ENCODE measurements at regions not wholly inside any gene's neighbourhood (a gene's known extent, or its start where the extent isn't known, plus 50 kb on each side); places are given as distances from the start of the nearest gene placed in this dataset.

DNA sequence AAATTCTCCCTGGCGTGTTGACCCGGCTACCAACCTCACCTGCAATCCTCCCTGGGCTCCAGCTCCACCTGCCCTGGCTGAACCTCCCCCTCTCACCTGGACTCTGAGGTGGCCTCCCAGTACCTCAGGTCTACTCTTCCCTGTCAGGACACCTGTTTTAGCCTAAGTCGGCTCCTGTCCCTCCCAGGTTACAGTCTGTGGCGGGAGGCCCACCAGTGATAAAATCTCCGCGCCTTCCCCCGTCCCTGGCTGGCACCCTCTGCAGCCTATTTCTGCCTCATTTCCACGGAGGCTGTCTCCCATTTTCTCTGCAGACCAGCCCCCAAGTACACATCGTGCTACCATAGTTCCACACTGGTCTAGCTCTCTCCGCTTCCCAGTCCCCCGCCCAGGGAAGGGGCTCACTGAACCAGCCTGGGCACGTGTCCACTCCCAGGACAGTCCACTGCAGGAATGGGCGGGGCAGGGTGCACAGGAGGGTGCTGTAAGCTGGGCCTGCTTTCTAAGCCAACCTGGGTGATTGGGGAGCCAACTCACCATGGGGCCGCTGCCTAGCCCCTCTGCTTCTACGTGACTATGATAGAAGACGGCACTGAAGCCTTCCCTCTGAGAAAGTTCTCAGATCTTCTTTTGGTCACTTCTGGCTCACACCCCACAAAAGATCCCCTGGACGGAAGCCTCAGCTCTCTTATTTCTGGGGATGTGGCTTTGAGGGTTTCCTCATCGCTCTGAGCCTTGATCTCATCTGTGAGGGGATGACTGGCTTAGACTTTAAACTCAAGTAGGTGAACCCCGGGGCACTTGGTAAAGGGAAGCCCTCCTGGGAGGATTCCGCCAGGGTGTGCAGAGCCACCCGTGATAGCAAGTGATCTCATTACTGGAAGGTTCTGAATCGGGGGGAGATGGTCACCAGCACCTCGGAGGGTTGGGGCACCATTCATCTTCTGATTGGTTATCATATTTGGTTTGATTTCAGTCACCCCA, 96.6 kb downstream of the NSMCE3 start:
- H3K4me3 ChIP-seq (ENCODE audit: low read depth, low read length) = no peak overlapping the region
- TF ChIP-seq, protein P1, sequence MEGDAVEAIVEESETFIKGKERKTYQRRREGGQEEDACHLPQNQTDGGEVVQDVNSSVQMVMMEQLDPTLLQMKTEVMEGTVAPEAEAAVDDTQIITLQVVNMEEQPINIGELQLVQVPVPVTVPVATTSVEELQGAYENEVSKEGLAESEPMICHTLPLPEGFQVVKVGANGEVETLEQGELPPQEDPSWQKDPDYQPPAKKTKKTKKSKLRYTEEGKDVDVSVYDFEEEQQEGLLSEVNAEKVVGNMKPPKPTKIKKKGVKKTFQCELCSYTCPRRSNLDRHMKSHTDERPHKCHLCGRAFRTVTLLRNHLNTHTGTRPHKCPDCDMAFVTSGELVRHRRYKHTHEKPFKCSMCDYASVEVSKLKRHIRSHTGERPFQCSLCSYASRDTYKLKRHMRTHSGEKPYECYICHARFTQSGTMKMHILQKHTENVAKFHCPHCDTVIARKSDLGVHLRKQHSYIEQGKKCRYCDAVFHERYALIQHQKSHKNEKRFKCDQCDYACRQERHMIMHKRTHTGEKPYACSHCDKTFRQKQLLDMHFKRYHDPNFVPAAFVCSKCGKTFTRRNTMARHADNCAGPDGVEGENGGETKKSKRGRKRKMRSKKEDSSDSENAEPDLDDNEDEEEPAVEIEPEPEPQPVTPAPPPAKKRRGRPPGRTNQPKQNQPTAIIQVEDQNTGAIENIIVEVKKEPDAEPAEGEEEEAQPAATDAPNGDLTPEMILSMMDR (IDR thresholded peaks at IDR 0.05; ENCODE audit: control insufficient read depth, extremely low read depth, insufficient read depth) = no peak
- DNase-seq (ENCODE audit: low read depth) = no peak

DNA sequence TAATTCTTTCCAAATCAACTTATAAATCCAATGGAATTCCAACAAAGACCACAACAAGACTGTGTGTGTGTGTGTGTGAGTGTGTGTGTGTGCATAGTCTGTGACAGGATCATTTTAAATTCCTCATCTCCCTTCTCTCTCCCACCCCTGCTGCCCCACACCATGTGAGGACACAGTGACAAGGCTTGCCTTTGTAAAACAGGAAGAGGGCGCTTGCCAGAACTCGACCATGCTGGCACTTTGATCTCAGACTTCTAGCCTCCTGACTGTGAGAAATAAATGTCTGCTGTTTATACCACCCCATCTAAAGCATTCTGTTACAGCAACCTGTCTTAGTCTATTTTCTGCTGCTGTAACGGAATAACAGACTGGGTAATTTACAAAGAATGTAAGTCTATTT, 99.1 kb downstream of the NSMCE3 start:
- no peak overlapping the region for H3K4me3 ChIP-seq (ENCODE audit: low read depth, low read length)
- no peak for DNase-seq (ENCODE audit: low read depth)
- TF ChIP-seq, protein P1 (IDR thresholded peaks at IDR 0.05; ENCODE audit: control insufficient read depth, extremely low read depth, insufficient read depth) = no peak
